ENCODE measurements at regions not wholly inside any gene's neighbourhood (a gene's known extent, or its start where the extent isn't known, plus 50 kb on each side); places are given as distances from the start of the nearest gene placed in this dataset.

GRCh38 chr3:145522179-145522578, 638.8 kb downstream of the PLOD2 start:
- TF ChIP-seq EZH2 (IDR thresholded peaks at IDR 0.05; ENCODE audit: low read length, missing control alignments) (no peak), CTCF (conservative IDR thresholded peaks at IDR 0.05 in 1 of 2, IDR thresholded peaks at IDR 0.05 in 1 of 2; ENCODE audit: low read depth in 1 of 2, low read length in 2 of 2) (no peak)
